Panc1 (cell line): ENCODE measurements at regions not wholly inside any gene's neighbourhood (a gene's known extent, or its start where the extent isn't known, plus 50 kb on each side); places are given as distances from the start of the nearest gene placed in this dataset.

Experiments
- ATAC-seq: fragments of 200-7000 bp; cut with Tn5 transposase; 2 replicates; pipeline ENCODE4 v1.9.1; 2020; ENCODE audit warnings: mild to moderate bottlenecking, moderate library complexity
- BruUV-seq: library from RNA; stranded (reverse); fragments of 400-500 nt; replicated peaks from 2 replicates; lab custom pipeline; 2021; lab: Mats Ljungman, UMichigan
- CTCF ChIA-PET: fragments of 300-600 bp; sonication (Branson Sonifier 250); formaldehyde crosslinking; loops from one replicate; lab custom pipeline; 2022; ENCODE audit warnings: antibody characterized with exemption; lab: Charles Lee
- POLR2A ChIA-PET: fragments of 300-600 bp; sonication (Branson Sonifier 250); formaldehyde crosslinking; loops from one replicate; lab custom pipeline; 2022; ENCODE audit warnings: antibody characterized with exemption; lab: Charles Lee
- DNase-seq: peaks from one replicate; pipeline ENCODE4 v3.0.0-alpha.2; 2010; ENCODE audit warnings: low read depth, low spot score
- H3K27ac ChIP-seq: 2 replicates; pipeline ENCODE4 v1.5.1; 2011; ENCODE audit warnings: mild to moderate bottlenecking, low read length, inconsistent platforms
- H3K27me3 ChIP-seq: fragments of 200-500 bp; sonication (Bioruptor generic); 2 replicates; pipeline ENCODE4 v1.6.0; 2014; ENCODE audit warnings: low read length, inconsistent platforms; ENCODE audit not compliant: control insufficient read depth, insufficient read depth
- H3K36me3 ChIP-seq: fragments of 200-500 bp; sonication (Bioruptor generic); 2 replicates; pipeline ENCODE4 v1.5.1; 2014; ENCODE audit warnings: inconsistent platforms, mild to moderate bottlenecking, low read length, moderate library complexity; ENCODE audit not compliant: control insufficient read depth, insufficient read depth
- H3K4me1 ChIP-seq: 2 replicates; pipeline ENCODE4 v1.5.1; 2011; ENCODE audit warnings: inconsistent platforms, mild to moderate bottlenecking, low read length, moderate library complexity; ENCODE audit not compliant: control insufficient read depth, insufficient read depth
- H3K4me3 ChIP-seq, 2 experiments: 2 replicates each; pipeline ENCODE4 v1.5.1; 2011 to 2012; ENCODE audit warnings: low read depth in 2 of 2, low read length in 2 of 2, mild to moderate bottlenecking in 2 of 2, inconsistent platforms in 1 of 2, moderate library complexity in 1 of 2
- H3K9me3 ChIP-seq: fragments of 200-500 bp; sonication (Bioruptor generic); 2 replicates; pipeline ENCODE4 v1.5.1; 2014; ENCODE audit warnings: low read depth, mild to moderate bottlenecking, inconsistent platforms, low read length, moderate library complexity; ENCODE audit not compliant: control insufficient read depth, insufficient read depth
- POLR2AphosphoS5 ChIP-seq: IDR thresholded peaks from 2 replicates; pipeline ENCODE4 v1.6.1; 2012; ENCODE audit warnings: mild to moderate bottlenecking, low read depth, low read length, moderate library complexity
- SIN3A ChIP-seq: IDR thresholded peaks from 2 replicates; pipeline ENCODE4 v1.6.1; 2012; ENCODE audit warnings: low read depth, mild to moderate bottlenecking, low read length, moderate library complexity, borderline replicate concordance; ENCODE audit not compliant: insufficient read depth
- TCF7L2 ChIP-seq: IDR thresholded peaks from 2 replicates; pipeline ENCODE4 v1.6.1; 2011; ENCODE audit warnings: mild to moderate bottlenecking, low read depth, low read length, inconsistent platforms
- in situ Hi-C: cut with HindIII; loops from 2 replicates; pipeline ENCODE4 v1.10.0; 2016; ENCODE audit warnings: low sequenced_read_pairs, low pct_unique_long_range_greater_than_20kb
- intact Hi-C: fragments of 100-400 bp; cut with micrococcal nuclease; formaldehyde crosslinking; loops from one replicate; pipeline ENCODE4 v1.10.0; 2022; ENCODE audit not compliant: unreplicated experiment
- TF ChIP-seq, protein P1 (sequence below): fragments of 450-650 bp; IDR thresholded peaks from 2 replicates; pipeline ENCODE4 v1.5.1; 2017; ENCODE audit warnings: mild to moderate bottlenecking
- TF ChIP-seq, protein P2 (sequence below), 2 experiments: IDR thresholded peaks; 2 replicates each; pipeline ENCODE4 v1.6.1; 2011 to 2012; ENCODE audit warnings: low read depth in 2 of 2, control low read depth in 1 of 2, low read length in 1 of 2, mild to moderate bottlenecking in 1 of 2, moderate library complexity in 1 of 2; ENCODE audit not compliant: insufficient read depth in 1 of 2

DNA sequence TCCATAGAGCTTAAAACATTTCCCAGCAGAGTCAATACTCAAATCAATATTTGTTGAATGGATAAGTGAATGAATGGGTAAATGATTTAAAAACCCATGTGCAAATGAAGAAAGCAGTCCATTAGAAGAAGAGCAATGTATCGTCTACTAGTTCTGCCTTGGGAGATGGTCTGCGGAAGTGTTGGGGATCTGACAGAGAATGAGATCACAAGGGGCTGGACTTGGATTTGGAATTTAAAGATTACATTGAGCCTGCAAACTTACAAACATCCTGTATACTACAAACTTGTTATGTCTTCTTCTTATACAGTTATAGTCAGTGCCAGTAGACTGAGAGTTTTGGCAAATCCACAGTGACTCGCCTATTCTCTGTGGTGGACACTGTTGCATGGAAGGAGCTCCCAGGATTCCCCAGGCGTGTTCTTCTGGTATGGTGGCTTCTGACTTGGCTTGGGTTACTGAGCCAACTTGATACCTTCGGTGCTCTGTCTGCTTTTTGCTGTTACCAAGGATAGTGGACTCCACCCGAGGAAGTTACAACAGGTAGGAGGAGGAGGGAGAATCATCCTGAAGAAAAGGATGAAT is 163.3 kb upstream of the SERPINE2 start:
- DNase-seq = no peak
- in situ Hi-C loops = no loop called here
- POLR2A ChIA-PET = no interaction called here
- H3K9me3 ChIP-seq = no peaks in the 10 kb centered on the region
- H3K4me1 ChIP-seq = no peaks in the 10 kb centered on the region
- CTCF ChIA-PET = no interaction called here
- ATAC-seq = no peak
- no peak overlapping the region for H3K4me3 ChIP-seq
- no peaks in the 10 kb centered on the region for H3K36me3 ChIP-seq
- no peak overlapping the region for H3K27ac ChIP-seq
- TF ChIP-seq, protein P1, sequence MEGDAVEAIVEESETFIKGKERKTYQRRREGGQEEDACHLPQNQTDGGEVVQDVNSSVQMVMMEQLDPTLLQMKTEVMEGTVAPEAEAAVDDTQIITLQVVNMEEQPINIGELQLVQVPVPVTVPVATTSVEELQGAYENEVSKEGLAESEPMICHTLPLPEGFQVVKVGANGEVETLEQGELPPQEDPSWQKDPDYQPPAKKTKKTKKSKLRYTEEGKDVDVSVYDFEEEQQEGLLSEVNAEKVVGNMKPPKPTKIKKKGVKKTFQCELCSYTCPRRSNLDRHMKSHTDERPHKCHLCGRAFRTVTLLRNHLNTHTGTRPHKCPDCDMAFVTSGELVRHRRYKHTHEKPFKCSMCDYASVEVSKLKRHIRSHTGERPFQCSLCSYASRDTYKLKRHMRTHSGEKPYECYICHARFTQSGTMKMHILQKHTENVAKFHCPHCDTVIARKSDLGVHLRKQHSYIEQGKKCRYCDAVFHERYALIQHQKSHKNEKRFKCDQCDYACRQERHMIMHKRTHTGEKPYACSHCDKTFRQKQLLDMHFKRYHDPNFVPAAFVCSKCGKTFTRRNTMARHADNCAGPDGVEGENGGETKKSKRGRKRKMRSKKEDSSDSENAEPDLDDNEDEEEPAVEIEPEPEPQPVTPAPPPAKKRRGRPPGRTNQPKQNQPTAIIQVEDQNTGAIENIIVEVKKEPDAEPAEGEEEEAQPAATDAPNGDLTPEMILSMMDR = no peak
- TF ChIP-seq POLR2AphosphoS5 = no peak
- TF ChIP-seq SIN3A = no peak
- TF ChIP-seq TCF7L2 = no peak
- TF ChIP-seq, protein P2, sequence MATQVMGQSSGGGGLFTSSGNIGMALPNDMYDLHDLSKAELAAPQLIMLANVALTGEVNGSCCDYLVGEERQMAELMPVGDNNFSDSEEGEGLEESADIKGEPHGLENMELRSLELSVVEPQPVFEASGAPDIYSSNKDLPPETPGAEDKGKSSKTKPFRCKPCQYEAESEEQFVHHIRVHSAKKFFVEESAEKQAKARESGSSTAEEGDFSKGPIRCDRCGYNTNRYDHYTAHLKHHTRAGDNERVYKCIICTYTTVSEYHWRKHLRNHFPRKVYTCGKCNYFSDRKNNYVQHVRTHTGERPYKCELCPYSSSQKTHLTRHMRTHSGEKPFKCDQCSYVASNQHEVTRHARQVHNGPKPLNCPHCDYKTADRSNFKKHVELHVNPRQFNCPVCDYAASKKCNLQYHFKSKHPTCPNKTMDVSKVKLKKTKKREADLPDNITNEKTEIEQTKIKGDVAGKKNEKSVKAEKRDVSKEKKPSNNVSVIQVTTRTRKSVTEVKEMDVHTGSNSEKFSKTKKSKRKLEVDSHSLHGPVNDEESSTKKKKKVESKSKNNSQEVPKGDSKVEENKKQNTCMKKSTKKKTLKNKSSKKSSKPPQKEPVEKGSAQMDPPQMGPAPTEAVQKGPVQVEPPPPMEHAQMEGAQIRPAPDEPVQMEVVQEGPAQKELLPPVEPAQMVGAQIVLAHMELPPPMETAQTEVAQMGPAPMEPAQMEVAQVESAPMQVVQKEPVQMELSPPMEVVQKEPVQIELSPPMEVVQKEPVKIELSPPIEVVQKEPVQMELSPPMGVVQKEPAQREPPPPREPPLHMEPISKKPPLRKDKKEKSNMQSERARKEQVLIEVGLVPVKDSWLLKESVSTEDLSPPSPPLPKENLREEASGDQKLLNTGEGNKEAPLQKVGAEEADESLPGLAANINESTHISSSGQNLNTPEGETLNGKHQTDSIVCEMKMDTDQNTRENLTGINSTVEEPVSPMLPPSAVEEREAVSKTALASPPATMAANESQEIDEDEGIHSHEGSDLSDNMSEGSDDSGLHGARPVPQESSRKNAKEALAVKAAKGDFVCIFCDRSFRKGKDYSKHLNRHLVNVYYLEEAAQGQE (IDR thresholded peaks at IDR 0.05; ENCODE audit: insufficient read depth in 1 of 2, low read depth in 2 of 2, low read length in 1 of 2) = no peak
- BruUV-seq = no TSS peak
- intact Hi-C loops = no loop called here
- H3K27me3 ChIP-seq = no peaks in the 10 kb centered on the region

DNA sequence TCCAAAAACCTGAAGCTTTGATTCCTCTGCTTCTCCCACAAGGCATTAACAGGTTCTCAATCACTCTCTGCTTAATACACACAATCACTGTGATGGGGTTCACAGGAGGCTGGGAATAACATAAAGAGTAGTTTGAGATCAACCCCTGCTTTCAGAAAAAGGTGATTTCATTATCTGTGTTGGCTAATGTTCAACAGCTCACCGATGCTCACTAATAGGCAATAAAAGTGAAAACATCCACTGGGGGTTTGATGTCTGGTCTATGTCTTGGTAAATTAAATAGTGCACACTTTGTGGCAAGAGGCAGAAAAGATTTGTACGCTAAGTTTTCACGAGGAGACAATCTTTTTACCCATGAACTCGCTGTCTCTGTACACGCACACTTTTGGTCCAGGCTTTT is 159.3 kb upstream of the SERPINE2 start:
- DNase-seq = no peak
- Histone ChIP-seq H3K36me3 (no peaks in the 10 kb centered on the region), H3K4me1 (no peaks in the 10 kb centered on the region), H3K27ac (no peak overlapping the region), H3K9me3 (no peaks in the 10 kb centered on the region), H3K27me3 (no peaks in the 10 kb centered on the region), H3K4me3 (no peak overlapping the region)
- in situ Hi-C loops = no loop called here
- POLR2A ChIA-PET = no interaction called here
- BruUV-seq = no TSS peak
- intact Hi-C loops = no loop called here
- CTCF ChIA-PET = no interaction called here
- ATAC-seq = no peak
- TF ChIP-seq, protein P1 = no peak
- TF ChIP-seq, protein P2 (IDR thresholded peaks at IDR 0.05; ENCODE audit: insufficient read depth in 1 of 2, low read depth in 2 of 2, low read length in 1 of 2) = no peak
- TF ChIP-seq SIN3A = no peak
- TF ChIP-seq POLR2AphosphoS5 = no peak
- no peak for TF ChIP-seq TCF7L2
